ENCODE measurements at regions not wholly inside any gene's neighbourhood (a gene's known extent, or its start where the extent isn't known, plus 50 kb on each side); places are given as distances from the start of the nearest gene placed in this dataset.

GRCh38 chr14:61203081-61203753, 77.9 kb downstream of the TMEM30B start:
- Mint-ChIP-seq H3K27ac (no peak overlapping the region), H3K9me3 (no peaks in the 10 kb centered on the region), H3K36me3 (ENCODE audit: low read depth) (no peaks in the 10 kb centered on the region), H3K4me1 (peaks cover 16% of the 10 kb centered on the region), H3K4me3 (no peak overlapping the region), H3K27me3 (ENCODE audit: insufficient read depth, low read depth, poor library complexity) (no peaks in the 10 kb centered on the region)
- H3F3A ChIP-seq (replicated peaks; ENCODE audit: low read depth): no peaks in the 10 kb centered on the region
- no peaks in the 10 kb centered on the region for H3K27me3 ChIP-seq (ENCODE audit: insufficient read depth)
- H3K27ac ChIP-seq (ENCODE audit: low read depth): no peak overlapping the region
- no peak overlapping the region for H3K4me3 ChIP-seq
- no peaks in the 10 kb centered on the region for H3K79me2 ChIP-seq (replicated peaks; ENCODE audit: insufficient read depth)
- peak overlapping the region; percentile 56; the same call in 1 of the 2 replicates for H2AFZ ChIP-seq
- H3K4me1 ChIP-seq (ENCODE audit: insufficient read depth): peaks cover 17% of the 10 kb centered on the region
- H3K36me3 ChIP-seq (ENCODE audit: insufficient read depth): no peaks in the 10 kb centered on the region
- no peak for TF ChIP-seq ZNF331 (CRISPR knock-in tag; IDR thresholded peaks at IDR 0.05; ENCODE audit: low read depth)
- TF ChIP-seq, protein P1, sequence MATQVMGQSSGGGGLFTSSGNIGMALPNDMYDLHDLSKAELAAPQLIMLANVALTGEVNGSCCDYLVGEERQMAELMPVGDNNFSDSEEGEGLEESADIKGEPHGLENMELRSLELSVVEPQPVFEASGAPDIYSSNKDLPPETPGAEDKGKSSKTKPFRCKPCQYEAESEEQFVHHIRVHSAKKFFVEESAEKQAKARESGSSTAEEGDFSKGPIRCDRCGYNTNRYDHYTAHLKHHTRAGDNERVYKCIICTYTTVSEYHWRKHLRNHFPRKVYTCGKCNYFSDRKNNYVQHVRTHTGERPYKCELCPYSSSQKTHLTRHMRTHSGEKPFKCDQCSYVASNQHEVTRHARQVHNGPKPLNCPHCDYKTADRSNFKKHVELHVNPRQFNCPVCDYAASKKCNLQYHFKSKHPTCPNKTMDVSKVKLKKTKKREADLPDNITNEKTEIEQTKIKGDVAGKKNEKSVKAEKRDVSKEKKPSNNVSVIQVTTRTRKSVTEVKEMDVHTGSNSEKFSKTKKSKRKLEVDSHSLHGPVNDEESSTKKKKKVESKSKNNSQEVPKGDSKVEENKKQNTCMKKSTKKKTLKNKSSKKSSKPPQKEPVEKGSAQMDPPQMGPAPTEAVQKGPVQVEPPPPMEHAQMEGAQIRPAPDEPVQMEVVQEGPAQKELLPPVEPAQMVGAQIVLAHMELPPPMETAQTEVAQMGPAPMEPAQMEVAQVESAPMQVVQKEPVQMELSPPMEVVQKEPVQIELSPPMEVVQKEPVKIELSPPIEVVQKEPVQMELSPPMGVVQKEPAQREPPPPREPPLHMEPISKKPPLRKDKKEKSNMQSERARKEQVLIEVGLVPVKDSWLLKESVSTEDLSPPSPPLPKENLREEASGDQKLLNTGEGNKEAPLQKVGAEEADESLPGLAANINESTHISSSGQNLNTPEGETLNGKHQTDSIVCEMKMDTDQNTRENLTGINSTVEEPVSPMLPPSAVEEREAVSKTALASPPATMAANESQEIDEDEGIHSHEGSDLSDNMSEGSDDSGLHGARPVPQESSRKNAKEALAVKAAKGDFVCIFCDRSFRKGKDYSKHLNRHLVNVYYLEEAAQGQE (IDR thresholded peaks at IDR 0.05; ENCODE audit: unreplicated experiment): no peak
- no peak for TF ChIP-seq POLR2AphosphoS5 (IDR thresholded peaks at IDR 0.05; ENCODE audit: low read depth)
- no peak for TF ChIP-seq NANOG (IDR thresholded peaks at IDR 0.05; ENCODE audit: borderline replicate concordance)
- no peak for TF ChIP-seq EZH2 (IDR thresholded peaks at IDR 0.05; ENCODE audit: low read depth, unreplicated experiment)
- TF ChIP-seq CTCF (conservative IDR thresholded peaks at IDR 0.05; ENCODE audit: low read depth in 2 of 2): no peak
- TF ChIP-seq ZNF114 (CRISPR knock-in tag; IDR thresholded peaks at IDR 0.05): no peak
- TF ChIP-seq ZNF462 (CRISPR knock-in tag; IDR thresholded peaks at IDR 0.05): no peak
- no peak for TF ChIP-seq JUNB (IDR thresholded peaks at IDR 0.05; ENCODE audit: unreplicated experiment)
- no peak for TF ChIP-seq STAT1 (IDR thresholded peaks at IDR 0.05; ENCODE audit: unreplicated experiment)
- TF ChIP-seq CREB1 (CRISPR knock-in tag; IDR thresholded peaks at IDR 0.05; ENCODE audit: low read depth): no peak
- TF ChIP-seq, protein P2, sequence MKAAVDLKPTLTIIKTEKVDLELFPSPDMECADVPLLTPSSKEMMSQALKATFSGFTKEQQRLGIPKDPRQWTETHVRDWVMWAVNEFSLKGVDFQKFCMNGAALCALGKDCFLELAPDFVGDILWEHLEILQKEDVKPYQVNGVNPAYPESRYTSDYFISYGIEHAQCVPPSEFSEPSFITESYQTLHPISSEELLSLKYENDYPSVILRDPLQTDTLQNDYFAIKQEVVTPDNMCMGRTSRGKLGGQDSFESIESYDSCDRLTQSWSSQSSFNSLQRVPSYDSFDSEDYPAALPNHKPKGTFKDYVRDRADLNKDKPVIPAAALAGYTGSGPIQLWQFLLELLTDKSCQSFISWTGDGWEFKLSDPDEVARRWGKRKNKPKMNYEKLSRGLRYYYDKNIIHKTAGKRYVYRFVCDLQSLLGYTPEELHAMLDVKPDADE (IDR thresholded peaks at IDR 0.05): no peak
- TF ChIP-seq EZH2phosphoT487 (IDR thresholded peaks at IDR 0.05; ENCODE audit: unreplicated experiment): no peak
- H4K20me1 ChIP-seq (replicated peaks; ENCODE audit: insufficient read depth): no peaks in the 10 kb centered on the region
- H3K4me2 ChIP-seq: no peak overlapping the region
- DNase-seq (ENCODE audit: low spot score) (peak; percentile 65), ATAC-seq (peak; percentile 74)
- no peaks in the 10 kb centered on the region; the same call in 1 of the 2 replicates for H3K9me2 ChIP-seq (ENCODE audit: insufficient read depth)

All from GM23338 (cell line).